ENCODE measurements at regions not wholly inside any gene's neighbourhood (a gene's known extent, or its start where the extent isn't known, plus 50 kb on each side); places are given as distances from the start of the nearest gene placed in this dataset.

- CTCF ChIA-PET, result no interaction called here
- no peak for DNase-seq (ENCODE audit: low read depth, low spot score)
- H3K9me3 ChIP-seq (ENCODE audit: control insufficient read depth, insufficient read depth, low read depth, low read length), result no peaks in the 10 kb centered on the region
- no peak overlapping the region for H3K27ac ChIP-seq (ENCODE audit: low read length)
- in situ Hi-C loops (cut with HindIII; ENCODE audit: low pct_unique_long_range_greater_than_20kb, low sequenced_read_pairs), result no loop called here
- BruUV-seq (replicated peaks), result no TSS peak
- ATAC-seq, result no peak
- intact Hi-C loops (cut with micrococcal nuclease; ENCODE audit: unreplicated experiment), result no loop called here
- no peak overlapping the region for H3K4me3 ChIP-seq (ENCODE audit: low read depth in 2 of 2, low read length in 2 of 2)
- POLR2A ChIA-PET, result no interaction called here
- H3K27me3 ChIP-seq (ENCODE audit: control insufficient read depth, insufficient read depth, low read length), result no peaks in the 10 kb centered on the region
- TF ChIP-seq SIN3A (IDR thresholded peaks at IDR 0.05; ENCODE audit: borderline replicate concordance, insufficient read depth, low read depth, low read length), result no peak
- TF ChIP-seq POLR2AphosphoS5 (IDR thresholded peaks at IDR 0.05; ENCODE audit: low read depth, low read length), result no peak
- TF ChIP-seq, protein P1, sequence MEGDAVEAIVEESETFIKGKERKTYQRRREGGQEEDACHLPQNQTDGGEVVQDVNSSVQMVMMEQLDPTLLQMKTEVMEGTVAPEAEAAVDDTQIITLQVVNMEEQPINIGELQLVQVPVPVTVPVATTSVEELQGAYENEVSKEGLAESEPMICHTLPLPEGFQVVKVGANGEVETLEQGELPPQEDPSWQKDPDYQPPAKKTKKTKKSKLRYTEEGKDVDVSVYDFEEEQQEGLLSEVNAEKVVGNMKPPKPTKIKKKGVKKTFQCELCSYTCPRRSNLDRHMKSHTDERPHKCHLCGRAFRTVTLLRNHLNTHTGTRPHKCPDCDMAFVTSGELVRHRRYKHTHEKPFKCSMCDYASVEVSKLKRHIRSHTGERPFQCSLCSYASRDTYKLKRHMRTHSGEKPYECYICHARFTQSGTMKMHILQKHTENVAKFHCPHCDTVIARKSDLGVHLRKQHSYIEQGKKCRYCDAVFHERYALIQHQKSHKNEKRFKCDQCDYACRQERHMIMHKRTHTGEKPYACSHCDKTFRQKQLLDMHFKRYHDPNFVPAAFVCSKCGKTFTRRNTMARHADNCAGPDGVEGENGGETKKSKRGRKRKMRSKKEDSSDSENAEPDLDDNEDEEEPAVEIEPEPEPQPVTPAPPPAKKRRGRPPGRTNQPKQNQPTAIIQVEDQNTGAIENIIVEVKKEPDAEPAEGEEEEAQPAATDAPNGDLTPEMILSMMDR (IDR thresholded peaks at IDR 0.05), result no peak
- no peak for TF ChIP-seq TCF7L2 (IDR thresholded peaks at IDR 0.05; ENCODE audit: low read depth, low read length)
- TF ChIP-seq REST (IDR thresholded peaks at IDR 0.05; ENCODE audit: insufficient read depth in 1 of 2, low read depth in 2 of 2, low read length in 1 of 2), result no peak
- H3K36me3 ChIP-seq (ENCODE audit: control insufficient read depth, insufficient read depth, low read length), result peaks cover 14% of the 10 kb centered on the region
- H3K4me1 ChIP-seq (ENCODE audit: control insufficient read depth, insufficient read depth, low read length), result no peaks in the 10 kb centered on the region
Observed at GRCh38 chr9:92224177-92224576, 69.3 kb downstream of the IARS1 start.

DNA sequence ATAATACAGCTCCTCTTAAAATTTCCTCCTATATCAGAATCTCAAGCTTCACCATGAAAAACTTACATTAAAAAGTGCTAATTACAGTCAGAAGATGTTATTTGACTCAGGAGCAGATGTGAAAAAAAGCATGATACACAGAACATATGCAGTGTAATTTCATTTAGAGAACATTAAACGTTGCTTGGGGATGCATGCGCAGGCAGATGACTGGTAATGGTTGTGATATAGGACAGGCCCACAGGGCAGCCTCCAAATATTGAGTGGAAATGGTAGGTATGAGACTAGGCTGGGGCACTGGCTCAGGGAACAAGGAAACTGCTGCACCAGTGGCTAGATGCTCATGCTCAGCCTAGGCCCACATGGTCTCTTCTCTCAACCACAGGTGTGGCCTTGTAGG lies 69.7 kb downstream of the IARS1 start:
- Histone ChIP-seq H3K4me3 (ENCODE audit: low read depth in 2 of 2, low read length in 2 of 2) (no peak overlapping the region), H3K4me1 (ENCODE audit: control insufficient read depth, insufficient read depth, low read length) (no peaks in the 10 kb centered on the region), H3K9me3 (ENCODE audit: control insufficient read depth, insufficient read depth, low read depth, low read length) (no peaks in the 10 kb centered on the region), H3K27ac (ENCODE audit: low read length) (no peak overlapping the region), H3K36me3 (ENCODE audit: control insufficient read depth, insufficient read depth, low read length) (peaks cover 14% of the 10 kb centered on the region), H3K27me3 (ENCODE audit: control insufficient read depth, insufficient read depth, low read length) (no peaks in the 10 kb centered on the region)
- TF ChIP-seq TCF7L2 (IDR thresholded peaks at IDR 0.05; ENCODE audit: low read depth, low read length) (no peak), REST (IDR thresholded peaks at IDR 0.05; ENCODE audit: insufficient read depth in 1 of 2, low read depth in 2 of 2, low read length in 1 of 2) (no peak), POLR2AphosphoS5 (IDR thresholded peaks at IDR 0.05; ENCODE audit: low read depth, low read length) (no peak), SIN3A (IDR thresholded peaks at IDR 0.05; ENCODE audit: borderline replicate concordance, insufficient read depth, low read depth, low read length) (no peak)
- TF ChIP-seq, protein P1 (IDR thresholded peaks at IDR 0.05), result no peak
- intact Hi-C loops (cut with micrococcal nuclease; ENCODE audit: unreplicated experiment) (no loop called here), in situ Hi-C loops (cut with HindIII; ENCODE audit: low pct_unique_long_range_greater_than_20kb, low sequenced_read_pairs) (no loop called here)
- ChIA-PET POLR2A (no interaction called here), CTCF (interaction anchor here (0.9 kb wide), 1 partner anchor 86 kb away, joined by 3 read pairs; no protein-coding TSS in a partner anchor)
- ATAC-seq, result no peak
- BruUV-seq (replicated peaks), result no TSS peak
- no peak for DNase-seq (ENCODE audit: low read depth, low spot score)
